ENCODE measurements at regions not wholly inside any gene's neighbourhood (a gene's known extent, or its start where the extent isn't known, plus 50 kb on each side); places are given as distances from the start of the nearest gene placed in this dataset.

DNA sequence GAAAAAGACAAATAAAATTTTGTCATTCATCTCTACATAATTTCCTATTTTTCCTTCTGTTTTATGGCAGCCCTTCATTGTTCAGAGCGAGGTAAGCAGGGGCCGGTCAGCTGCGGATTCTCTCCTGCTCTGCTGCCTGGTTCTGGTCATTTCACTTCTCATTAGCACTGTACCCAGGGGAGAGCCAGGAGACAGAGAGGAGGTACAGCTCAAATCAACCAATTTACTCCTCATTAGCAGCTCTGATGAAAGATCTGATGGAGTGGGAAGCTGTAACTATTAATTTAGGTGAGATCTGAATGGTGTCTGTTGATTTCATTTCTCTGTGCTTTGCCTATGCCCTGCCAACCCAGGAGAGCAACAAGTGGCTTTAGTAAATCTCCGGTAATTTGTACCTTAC lies 241.5 kb upstream of the PFKP start:
- no peak overlapping the region for H2AFZ ChIP-seq (ENCODE audit: low read length)

DNA sequence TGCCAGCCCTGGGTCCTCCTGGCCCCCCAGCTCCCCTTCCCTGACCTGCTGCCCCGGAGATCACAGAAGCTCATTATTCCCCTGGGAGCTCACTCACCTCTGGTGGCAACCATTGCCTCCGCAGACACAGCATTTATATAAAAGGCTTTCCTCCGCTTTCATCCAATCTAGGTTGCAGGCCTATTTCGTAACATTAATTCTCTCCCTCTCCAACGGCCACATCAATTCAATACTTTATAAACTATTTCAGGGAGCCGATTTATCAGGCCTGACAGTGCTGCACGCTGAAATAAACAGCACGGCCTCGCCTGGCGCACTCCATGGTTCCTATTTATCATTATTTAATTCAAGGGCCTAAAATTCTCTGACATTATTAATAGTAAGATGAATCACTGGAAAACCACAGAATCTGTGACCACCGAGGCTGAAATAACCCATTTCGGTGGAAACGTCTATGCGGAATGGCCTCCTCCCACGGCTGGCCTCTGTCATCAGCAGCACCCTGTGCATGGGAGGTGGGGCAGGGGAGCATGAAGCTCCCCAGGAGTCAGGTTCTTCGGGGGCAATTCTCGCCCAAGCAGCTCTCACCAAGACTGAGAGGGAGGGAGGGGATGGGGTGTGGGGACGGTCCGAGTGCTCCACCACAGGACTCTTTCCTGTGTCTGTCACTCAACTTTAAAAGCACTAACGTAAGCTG lies 249.3 kb upstream of the PFKP start:
- no peaks in the 10 kb centered on the region for H3K27me3 ChIP-seq (ENCODE audit: insufficient read depth, low read length)
- H3K4me2 ChIP-seq (ENCODE audit: insufficient read depth, low read length): no peak overlapping the region
- H4K20me1 ChIP-seq (ENCODE audit: insufficient read depth, low read length): no peaks in the 10 kb centered on the region
- no peaks in the 10 kb centered on the region for H3K36me3 ChIP-seq (ENCODE audit: insufficient read depth, low read length)
- no peak overlapping the region for H3K27ac ChIP-seq (ENCODE audit: low read depth, low read length)
- H2AFZ ChIP-seq (ENCODE audit: low read length): no peak overlapping the region
- DNase-seq (ENCODE audit: insufficient read length, low spot score, missing footprints): no peak
- H3K4me3 ChIP-seq (ENCODE audit: insufficient read depth, low read length): no peak overlapping the region
- no peaks in the 10 kb centered on the region for H3K4me1 ChIP-seq (ENCODE audit: insufficient read depth, low read length)
- no peaks in the 10 kb centered on the region for H3K9me3 ChIP-seq (ENCODE audit: low read depth, low read length)
- H3K79me2 ChIP-seq (ENCODE audit: insufficient read depth, low read length): no peaks in the 10 kb centered on the region
- TF ChIP-seq, protein P1, sequence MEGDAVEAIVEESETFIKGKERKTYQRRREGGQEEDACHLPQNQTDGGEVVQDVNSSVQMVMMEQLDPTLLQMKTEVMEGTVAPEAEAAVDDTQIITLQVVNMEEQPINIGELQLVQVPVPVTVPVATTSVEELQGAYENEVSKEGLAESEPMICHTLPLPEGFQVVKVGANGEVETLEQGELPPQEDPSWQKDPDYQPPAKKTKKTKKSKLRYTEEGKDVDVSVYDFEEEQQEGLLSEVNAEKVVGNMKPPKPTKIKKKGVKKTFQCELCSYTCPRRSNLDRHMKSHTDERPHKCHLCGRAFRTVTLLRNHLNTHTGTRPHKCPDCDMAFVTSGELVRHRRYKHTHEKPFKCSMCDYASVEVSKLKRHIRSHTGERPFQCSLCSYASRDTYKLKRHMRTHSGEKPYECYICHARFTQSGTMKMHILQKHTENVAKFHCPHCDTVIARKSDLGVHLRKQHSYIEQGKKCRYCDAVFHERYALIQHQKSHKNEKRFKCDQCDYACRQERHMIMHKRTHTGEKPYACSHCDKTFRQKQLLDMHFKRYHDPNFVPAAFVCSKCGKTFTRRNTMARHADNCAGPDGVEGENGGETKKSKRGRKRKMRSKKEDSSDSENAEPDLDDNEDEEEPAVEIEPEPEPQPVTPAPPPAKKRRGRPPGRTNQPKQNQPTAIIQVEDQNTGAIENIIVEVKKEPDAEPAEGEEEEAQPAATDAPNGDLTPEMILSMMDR (IDR thresholded peaks at IDR 0.05; ENCODE audit: extremely low read depth, low read depth, low read length): no peak

More for the DNA sequence above, 241.5 kb upstream of the PFKP start:
- no peaks in the 10 kb centered on the region for H3K4me1 ChIP-seq (ENCODE audit: insufficient read depth, low read length)
- H3K27me3 ChIP-seq (ENCODE audit: insufficient read depth, low read length): no peaks in the 10 kb centered on the region
- H3K4me2 ChIP-seq (ENCODE audit: insufficient read depth, low read length): no peak overlapping the region
- DNase-seq (ENCODE audit: insufficient read length, low spot score, missing footprints): no peak
- no peak overlapping the region for H3K27ac ChIP-seq (ENCODE audit: low read depth, low read length)
- H4K20me1 ChIP-seq (ENCODE audit: insufficient read depth, low read length): no peaks in the 10 kb centered on the region
- no peaks in the 10 kb centered on the region for H3K79me2 ChIP-seq (ENCODE audit: insufficient read depth, low read length)
- no peaks in the 10 kb centered on the region for H3K9me3 ChIP-seq (ENCODE audit: low read depth, low read length)
- no peak overlapping the region for H3K4me3 ChIP-seq (ENCODE audit: insufficient read depth, low read length)
- no peaks in the 10 kb centered on the region for H3K36me3 ChIP-seq (ENCODE audit: insufficient read depth, low read length)
- TF ChIP-seq, protein P1 (IDR thresholded peaks at IDR 0.05; ENCODE audit: extremely low read depth, low read depth, low read length): no peak

DNA sequence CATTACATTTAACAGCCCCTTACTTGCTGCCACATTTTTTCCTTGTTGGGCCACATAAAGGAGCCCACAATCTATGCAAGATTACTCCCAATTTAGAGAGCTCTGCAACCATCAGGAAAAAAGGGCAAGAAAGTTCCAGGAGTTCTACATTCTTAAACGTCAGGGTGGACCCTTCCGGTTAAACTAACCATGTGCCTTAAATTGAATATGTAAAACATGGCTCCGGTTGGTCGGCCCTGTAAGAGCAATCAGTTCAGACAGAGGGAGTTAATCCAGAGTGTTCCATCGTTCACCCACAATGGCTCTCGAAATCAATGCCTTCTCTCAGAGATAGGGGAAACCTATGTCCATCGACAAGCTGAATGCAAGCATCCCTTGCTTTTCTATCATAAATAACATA lies 253.7 kb upstream of the PFKP start:
- H3K9me3 ChIP-seq (ENCODE audit: low read depth, low read length): no peaks in the 10 kb centered on the region
- no peak overlapping the region for H3K4me3 ChIP-seq (ENCODE audit: insufficient read depth, low read length)
- H3K36me3 ChIP-seq (ENCODE audit: insufficient read depth, low read length): no peaks in the 10 kb centered on the region
- no peak overlapping the region for H2AFZ ChIP-seq (ENCODE audit: low read length)
- no peak for DNase-seq (ENCODE audit: insufficient read length, low spot score, missing footprints)
- H3K27me3 ChIP-seq (ENCODE audit: insufficient read depth, low read length): no peaks in the 10 kb centered on the region
- TF ChIP-seq, protein P1 (IDR thresholded peaks at IDR 0.05; ENCODE audit: extremely low read depth, low read depth, low read length): no peak
- H3K27ac ChIP-seq (ENCODE audit: low read depth, low read length): no peak overlapping the region
- no peaks in the 10 kb centered on the region for H3K79me2 ChIP-seq (ENCODE audit: insufficient read depth, low read length)
- H4K20me1 ChIP-seq (ENCODE audit: insufficient read depth, low read length): no peaks in the 10 kb centered on the region
- H3K4me2 ChIP-seq (ENCODE audit: insufficient read depth, low read length): no peak overlapping the region
- no peaks in the 10 kb centered on the region for H3K4me1 ChIP-seq (ENCODE audit: insufficient read depth, low read length)

DNA sequence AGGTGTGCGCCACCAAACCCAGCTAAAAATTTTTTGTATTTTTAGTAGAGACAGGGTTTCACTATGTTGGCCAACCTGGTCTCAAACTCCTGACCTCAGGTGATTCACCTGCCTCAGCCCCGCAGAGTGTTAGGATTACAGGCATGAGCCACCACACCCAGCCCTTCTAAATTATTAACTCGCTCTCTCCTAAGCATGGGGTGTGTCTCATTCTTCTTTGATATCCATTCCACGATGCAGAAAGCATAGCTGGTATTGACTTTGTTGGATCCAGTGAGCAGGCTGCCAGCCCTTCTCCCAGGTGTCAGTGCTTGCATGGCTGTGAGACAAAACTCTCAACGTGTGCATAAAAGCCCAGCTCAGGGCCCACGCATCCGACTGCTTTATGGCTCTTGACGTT lies 254.1 kb upstream of the PFKP start:
- Histone ChIP-seq H3K27ac (ENCODE audit: low read depth, low read length) (no peak overlapping the region), H3K79me2 (ENCODE audit: insufficient read depth, low read length) (no peaks in the 10 kb centered on the region), H3K4me3 (ENCODE audit: insufficient read depth, low read length) (no peak overlapping the region), H3K4me2 (ENCODE audit: insufficient read depth, low read length) (no peak overlapping the region), H2AFZ (ENCODE audit: low read length) (no peak overlapping the region), H3K4me1 (ENCODE audit: insufficient read depth, low read length) (no peaks in the 10 kb centered on the region), H4K20me1 (ENCODE audit: insufficient read depth, low read length) (no peaks in the 10 kb centered on the region), H3K36me3 (ENCODE audit: insufficient read depth, low read length) (no peaks in the 10 kb centered on the region), H3K9me3 (ENCODE audit: low read depth, low read length) (no peaks in the 10 kb centered on the region), H3K27me3 (ENCODE audit: insufficient read depth, low read length) (no peaks in the 10 kb centered on the region)
- TF ChIP-seq, protein P1 (IDR thresholded peaks at IDR 0.05; ENCODE audit: extremely low read depth, low read depth, low read length): no peak
- DNase-seq (ENCODE audit: insufficient read length, low spot score, missing footprints): no peak

Measured in osteoblast (primary cell).